ENCODE measurements at regions not wholly inside any gene's neighbourhood (a gene's known extent, or its start where the extent isn't known, plus 50 kb on each side); places are given as distances from the start of the nearest gene placed in this dataset.

DNA sequence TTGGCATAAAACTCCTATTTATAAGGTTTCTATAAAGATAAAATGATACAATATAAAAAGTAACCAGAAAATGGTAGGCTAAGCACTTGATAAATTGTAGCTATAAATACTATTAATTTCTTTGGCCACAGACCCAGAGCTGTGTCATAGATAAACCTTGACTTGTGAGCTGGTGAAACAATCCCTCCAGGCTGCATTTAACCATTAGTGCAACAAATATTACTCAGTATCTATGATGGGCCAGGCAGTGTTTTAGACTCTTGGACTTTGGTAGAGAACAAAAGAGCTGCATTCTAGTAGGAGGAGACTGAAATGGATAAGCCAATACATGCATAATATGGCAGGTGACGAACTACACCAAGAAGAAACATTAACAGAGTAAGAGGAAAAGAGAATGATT, 178.1 kb downstream of the BTG1 start:
- DNase-seq (ENCODE audit: low read depth), result no peak

DNA sequence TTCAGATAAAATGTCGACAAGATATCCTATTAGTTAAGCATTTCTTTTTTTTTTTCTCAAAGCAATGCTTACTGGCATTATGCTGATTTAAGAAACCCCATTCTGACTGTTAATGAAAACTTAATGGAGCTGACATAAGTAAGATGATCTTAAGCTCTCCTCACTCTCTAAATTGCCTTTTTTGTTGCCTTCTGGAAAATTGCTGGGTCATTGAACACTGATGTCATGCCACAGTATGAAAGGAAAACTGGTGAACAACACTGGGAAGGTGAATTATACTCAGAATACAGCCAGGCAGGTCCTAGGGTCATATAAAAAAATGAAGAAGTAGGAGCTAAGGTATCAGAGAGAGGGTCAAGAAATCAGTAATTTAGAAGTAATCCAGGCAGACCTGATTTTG, 179.9 kb downstream of the BTG1 start:
- no peak for DNase-seq (ENCODE audit: low read depth)

DNA sequence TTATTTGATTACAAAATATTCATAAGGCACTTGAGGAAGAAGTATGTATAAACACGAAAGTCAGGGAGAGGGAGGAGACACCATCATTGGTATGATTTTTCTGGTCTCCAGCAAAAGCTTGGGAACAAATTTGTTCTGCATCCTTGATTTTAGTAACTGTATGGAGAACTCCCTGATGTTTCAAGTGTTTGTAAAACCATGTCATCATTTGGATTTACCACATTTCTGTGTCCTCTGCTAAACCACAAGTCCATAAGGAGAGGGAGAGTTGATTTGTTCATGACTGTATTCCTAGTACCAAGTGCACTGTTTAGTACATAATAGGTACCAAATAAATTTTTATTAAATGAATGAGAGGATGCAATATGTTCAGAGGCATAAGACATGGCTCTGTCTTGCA, 181.1 kb downstream of the BTG1 start:
- no peak for DNase-seq (ENCODE audit: low read depth)

DNA sequence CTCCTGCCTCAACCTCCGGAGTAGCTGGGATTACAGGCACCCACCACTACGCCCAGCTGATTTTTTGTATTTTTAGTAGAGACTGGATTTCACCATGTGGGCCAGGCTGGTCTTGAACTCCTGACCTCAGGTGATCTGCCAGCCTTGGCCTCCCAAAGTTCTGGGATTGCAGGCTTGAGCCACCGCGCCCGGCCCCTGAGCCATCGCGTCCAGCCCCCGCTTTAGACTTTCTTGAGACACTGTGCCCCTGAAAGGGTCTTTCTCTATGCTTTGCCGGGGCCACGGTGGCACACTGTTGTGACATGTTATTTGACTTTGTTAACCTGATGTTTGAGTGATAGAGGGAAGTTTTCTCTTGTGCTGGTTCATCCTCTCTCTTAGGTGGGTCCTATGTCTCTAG, 186.4 kb downstream of the BTG1 start:
- no peak for DNase-seq (ENCODE audit: low read depth)

GRCh38 chr12:91958816-91959215, 186.8 kb downstream of the BTG1 start:
- no peak for DNase-seq (ENCODE audit: low read depth)

DNA sequence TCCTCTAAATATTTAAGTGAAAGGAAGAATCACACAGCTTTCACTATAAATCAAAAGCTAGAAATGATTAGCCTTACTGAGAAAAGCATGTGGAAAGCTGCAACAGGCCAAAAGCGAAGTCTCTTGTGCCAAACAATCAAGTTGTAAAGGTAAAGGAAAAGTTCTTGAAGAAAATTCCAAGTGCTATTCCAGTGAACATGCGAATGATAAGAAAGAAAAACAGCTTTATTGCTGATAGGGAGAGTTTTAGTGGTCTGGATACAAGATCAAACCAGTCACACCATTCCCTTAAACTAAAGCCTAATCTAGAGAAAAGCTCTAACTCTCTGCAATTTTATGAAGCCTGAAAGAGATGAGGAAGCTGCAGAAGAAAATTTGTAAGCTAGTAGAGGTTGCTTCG, 190.9 kb downstream of the BTG1 start:
- DNase-seq (ENCODE audit: low read depth), result no peak

- DNase-seq (ENCODE audit: low read depth), result no peak
Measured at GRCh38 chr12:91954326-91954725, 191.3 kb downstream of the BTG1 start.

DNA sequence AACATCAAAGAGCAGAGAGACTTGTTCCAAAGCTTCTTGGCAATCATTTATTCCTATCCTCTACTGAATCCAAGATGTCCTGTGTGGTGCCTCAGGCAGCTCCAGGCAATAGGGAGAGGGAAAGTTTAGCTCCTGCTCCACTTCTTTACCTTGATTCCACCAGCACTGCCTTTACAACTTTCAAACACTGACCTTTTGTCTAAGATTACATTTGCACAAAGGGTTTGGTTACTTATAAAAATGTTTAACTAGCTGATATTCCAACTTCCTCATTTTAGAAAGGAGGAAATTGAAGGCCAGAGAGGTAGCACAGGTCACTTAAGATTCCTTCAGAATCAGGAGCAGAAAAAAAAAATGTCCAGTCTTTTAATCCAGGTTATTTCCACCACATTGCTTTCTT, 192.7 kb downstream of the BTG1 start:
- DNase-seq (ENCODE audit: low read depth), result no peak

GRCh38 chr12:91951571-91951970, 194.1 kb downstream of the BTG1 start:
- DNase-seq (ENCODE audit: low read depth), result no peak

DNA sequence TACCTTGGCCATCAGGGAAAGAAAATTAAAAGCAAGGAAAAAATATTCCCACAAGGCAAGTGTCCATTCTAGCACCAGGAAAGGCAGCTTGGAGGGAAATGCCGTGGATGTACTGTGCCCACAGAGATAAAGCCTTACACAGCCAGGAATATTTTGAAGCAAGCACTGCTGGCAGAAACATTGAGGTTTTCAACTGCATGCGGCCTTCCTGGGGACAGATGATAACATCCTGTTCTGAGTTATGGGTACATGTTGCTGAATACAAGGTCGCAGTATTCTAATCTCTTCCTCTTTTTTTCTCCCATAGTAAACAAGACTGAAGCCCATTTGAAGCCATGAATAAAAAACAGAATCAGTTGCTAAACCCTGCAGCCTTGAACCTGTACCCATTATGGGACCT, 197.1 kb downstream of the BTG1 start:
- DNase-seq (ENCODE audit: low read depth), result no peak

DNA sequence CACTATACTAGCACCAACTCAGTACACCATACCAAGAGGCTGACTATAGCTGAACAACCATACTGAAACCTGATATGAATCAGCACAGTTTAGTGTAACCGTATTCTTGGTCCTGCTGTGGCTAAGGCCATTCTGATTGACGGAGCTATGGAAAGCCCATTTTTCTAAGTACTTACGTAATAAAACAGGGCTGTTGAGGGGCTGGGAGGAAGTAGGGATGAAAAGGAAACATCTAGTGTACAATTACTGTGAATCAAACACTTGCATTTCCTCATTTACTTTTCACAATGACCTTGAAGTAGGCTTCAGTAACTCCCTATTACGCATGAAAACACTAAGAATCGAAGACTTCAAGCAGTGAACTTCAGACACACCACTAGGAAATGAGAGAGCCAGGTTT, 198.2 kb downstream of the BTG1 start:
- no peak for DNase-seq (ENCODE audit: low read depth)

- DNase-seq (ENCODE audit: low read depth), result no peak
Measured at GRCh38 chr12:91944637-91945036, 201.0 kb downstream of the BTG1 start.

DNA sequence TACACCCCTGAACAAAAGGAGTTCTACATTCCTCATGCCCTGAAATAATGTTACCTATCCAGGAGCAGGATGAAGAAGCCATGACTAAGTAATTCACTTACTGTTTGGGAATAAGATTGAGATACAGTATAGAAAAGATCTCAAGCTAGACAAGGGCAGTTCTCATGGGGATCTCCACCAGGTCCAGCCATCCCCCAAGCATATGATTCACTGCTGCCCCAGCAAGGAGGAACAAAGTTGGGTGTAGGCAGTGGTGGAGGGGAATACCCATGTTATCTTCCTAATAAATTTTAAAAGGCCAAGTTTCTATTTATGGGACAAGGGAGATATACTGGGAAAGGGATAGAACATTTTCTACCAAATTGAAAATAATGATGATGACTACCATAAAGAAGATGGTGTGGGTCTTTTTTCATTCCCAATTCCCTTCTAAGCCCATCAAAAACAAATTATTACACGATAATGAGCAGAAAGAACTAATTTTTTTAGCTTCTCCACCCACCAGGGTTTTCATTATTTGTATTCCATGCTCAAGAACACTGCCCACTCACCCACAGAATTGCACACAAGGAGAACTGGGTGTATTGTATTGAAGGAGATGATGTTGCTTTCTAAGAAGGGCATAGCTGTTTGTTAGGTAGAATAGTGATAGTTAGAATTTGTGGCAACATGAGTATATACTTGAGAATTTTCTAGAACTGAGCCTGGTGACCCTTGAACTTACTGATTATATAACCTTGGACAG, 204.6 kb downstream of the BTG1 start:
- DNase-seq (ENCODE audit: low read depth), result no peak

DNA sequence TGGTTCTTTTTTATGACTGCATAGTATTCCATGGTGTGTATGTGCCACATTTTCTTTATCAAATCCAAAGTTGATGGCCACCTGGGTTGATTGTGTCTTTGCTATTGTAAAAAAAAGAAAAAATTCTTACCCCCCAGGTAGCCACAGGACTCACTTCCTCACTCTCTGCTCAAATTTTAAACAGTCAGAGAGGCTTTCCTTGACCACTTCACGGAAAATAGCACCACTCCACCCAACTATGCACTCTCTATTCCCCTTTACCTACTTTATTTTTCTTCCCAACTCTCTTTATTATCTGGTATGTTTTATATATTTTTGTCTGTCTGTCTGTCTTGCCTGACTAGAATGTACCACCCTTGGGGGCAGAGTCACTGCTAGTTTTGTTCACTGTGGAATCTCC, 205.3 kb downstream of the BTG1 start:
- DNase-seq (ENCODE audit: low read depth), result no peak

DNA sequence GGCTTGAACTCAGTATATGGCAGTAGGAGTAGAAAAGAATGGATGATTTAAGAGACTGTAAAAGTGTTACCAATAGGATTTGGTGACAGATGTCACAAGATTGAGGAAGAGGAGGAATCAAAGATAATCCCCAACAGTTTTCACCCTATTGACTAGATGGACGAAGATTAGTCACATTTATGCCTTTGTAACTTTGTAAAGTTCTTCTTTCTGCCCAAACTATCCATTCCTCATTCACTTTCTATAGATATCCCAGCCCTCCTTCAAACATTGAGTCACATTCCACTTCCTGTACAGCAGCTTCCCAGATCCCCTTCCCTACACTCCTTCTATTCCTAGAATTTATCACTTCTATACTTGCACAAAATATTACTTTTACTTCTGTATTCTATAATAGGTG, 207.9 kb downstream of the BTG1 start:
- no peak for DNase-seq (ENCODE audit: low read depth)

DNA sequence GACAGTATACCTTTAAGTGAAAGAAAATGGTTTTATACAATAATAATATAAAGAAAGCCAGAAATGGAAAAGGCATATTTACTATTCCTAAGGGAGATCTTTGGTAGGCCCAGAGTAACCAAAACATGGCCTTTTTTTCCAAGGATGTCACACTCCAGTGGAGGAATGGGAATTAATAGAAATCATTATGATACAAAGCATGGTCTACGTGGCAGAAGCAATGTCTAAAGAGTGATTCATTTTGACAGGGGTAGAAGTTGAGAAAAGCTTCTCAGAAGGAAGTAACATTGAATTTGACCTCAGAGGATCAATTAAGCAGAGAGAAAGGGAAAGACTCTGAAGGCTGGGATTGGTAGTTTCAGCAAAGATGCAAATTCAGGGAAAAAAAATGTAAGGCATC, 208.6 kb downstream of the BTG1 start:
- DNase-seq (ENCODE audit: low read depth), result no peak

- DNase-seq (ENCODE audit: low read depth), result no peak
Measured at GRCh38 chr12:91935296-91935695, 210.3 kb downstream of the BTG1 start.

GRCh38 chr12:91931111-91931510, 214.5 kb downstream of the BTG1 start:
- no peak for DNase-seq (ENCODE audit: low read depth)

GRCh38 chr12:91928501-91928900, 217.1 kb downstream of the BTG1 start:
- no peak for DNase-seq (ENCODE audit: low read depth)

DNA sequence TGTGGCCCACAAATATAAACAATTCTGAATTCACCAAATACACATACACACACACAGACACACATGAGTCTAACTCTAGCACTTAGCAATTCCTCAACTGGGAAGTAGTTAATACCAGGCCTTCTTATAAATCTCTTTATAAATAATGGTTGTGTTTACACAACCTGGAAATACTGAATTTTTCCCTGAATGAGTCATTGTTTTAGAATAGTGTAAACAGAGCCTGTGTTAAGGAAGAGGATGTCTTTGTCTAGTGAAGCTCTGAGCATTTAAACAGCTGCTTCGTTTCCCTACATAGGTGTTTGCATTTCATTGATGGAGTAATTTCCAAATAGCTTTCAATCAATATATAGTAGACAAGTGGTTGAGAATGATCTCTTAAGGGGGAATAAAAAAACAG, 218.8 kb downstream of the BTG1 start:
- no peak for DNase-seq (ENCODE audit: low read depth)

DNA sequence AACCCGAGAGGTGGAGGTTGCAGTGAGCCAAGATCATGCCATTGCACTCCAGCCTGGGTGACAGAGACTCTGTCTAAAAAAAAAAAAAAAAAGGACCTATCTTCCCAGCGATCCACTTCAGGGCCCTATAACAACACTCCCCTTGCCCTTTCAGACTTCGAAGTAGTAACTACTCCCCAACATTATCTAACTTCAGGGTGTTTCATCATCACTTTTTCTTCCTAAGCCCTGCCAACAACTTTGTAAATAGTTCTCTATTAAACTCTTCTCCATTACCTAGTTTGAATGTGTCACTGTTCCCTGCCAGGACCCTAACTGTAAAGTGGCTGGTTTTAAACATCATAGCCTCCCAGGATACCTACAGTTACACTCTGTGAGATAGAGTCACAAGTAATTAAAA, 220.8 kb downstream of the BTG1 start:
- DNase-seq (ENCODE audit: low read depth), result no peak

- no peak for DNase-seq (ENCODE audit: low read depth)
Measured at GRCh38 chr12:91923864-91924263, 221.8 kb downstream of the BTG1 start.

DNA sequence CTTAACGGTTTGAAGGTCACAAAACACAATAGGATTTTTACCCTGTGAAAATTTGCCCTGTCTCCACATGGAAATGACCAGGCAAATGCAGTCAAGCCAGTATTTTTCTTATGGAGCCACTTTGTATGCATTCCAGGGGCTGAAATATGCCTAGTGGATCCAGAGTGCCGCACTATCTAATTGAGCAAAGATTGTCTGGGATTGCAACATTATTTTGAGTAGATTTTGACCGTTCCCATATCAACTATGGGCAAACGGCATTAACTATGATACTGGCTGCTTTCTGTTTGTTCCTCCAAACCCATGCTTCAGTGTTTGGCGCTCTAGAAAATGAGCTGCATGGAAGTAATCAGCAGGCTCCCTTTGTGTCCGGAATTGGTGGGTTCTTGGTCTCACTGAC, 223.0 kb downstream of the BTG1 start:
- no peak for DNase-seq (ENCODE audit: low read depth)

DNA sequence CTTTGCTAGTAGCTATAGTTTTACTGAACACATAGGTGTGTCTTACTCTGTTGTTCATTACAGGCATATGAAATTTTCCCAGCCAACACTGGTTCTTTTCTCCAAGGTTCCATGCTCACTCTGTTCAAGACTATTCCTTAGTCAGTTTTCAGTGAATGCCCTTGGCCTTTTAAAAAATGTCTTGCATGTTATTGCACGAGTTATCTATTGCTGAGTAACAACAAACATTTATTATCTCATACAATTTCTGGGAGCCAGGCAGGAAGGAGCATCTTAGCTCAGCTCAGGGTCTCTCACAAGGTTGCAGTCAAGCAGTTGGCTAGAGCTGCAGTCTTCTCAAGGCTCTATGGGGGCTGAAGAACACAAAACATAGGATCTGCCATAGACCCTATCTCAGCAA, 223.5 kb downstream of the BTG1 start:
- DNase-seq (ENCODE audit: low read depth), result no peak

DNA sequence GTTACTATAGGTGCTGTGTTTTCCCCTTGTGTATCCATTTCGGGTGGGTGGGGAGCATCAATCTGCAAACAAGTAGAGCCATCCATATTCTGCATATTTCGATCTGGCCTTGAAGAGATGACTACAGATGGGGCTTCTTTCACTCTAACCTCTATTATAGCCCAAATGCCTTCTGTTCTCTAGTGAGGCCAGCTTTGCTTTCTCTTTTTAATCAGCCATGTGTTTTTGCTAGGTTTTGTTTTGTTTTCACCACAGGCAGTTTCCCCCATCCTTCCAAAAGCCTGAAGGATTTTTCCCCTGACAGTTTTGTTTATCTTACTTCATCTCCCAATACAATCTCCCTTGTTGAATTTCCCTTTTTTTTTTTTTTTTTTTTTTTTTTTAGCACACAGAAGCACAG, 224.1 kb downstream of the BTG1 start:
- no peak for DNase-seq (ENCODE audit: low read depth)

Data from activated T-helper 1 cell treated with Interleukin-2 at 50 U/mL for 16 hours (primary cell).